Osteocyte (in vitro differentiated cells): ENCODE measurements at regions not wholly inside any gene's neighbourhood (a gene's known extent, or its start where the extent isn't known, plus 50 kb on each side); places are given as distances from the start of the nearest gene placed in this dataset.

Source experiments
- DNase-seq: peaks from one replicate; pipeline ENCODE4 v3.0.0; 2021; ENCODE audit warnings: mixed read lengths; ENCODE audit not compliant: unreplicated experiment; ENCODE audit errors: extremely low spot score
- H3K27ac Mint-ChIP-seq: one replicate; pipeline ENCODE4 v1.8.0; 2021; ENCODE audit warnings: mild to moderate bottlenecking, mixed read lengths; ENCODE audit not compliant: unreplicated experiment
- H3K27me3 Mint-ChIP-seq: one replicate; pipeline ENCODE4 v1.8.0; 2021; ENCODE audit warnings: mixed read lengths; ENCODE audit not compliant: unreplicated experiment
- H3K36me3 Mint-ChIP-seq: one replicate; pipeline ENCODE4 v1.8.0; 2021; ENCODE audit warnings: mixed read lengths; ENCODE audit not compliant: unreplicated experiment
- H3K4me1 Mint-ChIP-seq: one replicate; pipeline ENCODE4 v1.8.0; 2021; ENCODE audit warnings: mixed read lengths; ENCODE audit not compliant: unreplicated experiment
- H3K4me3 Mint-ChIP-seq: one replicate; pipeline ENCODE4 v1.8.0; 2021; ENCODE audit warnings: mild to moderate bottlenecking, moderate library complexity, mixed read lengths; ENCODE audit not compliant: unreplicated experiment
- H3K9me3 Mint-ChIP-seq: one replicate; pipeline ENCODE4 v1.8.0; 2021; ENCODE audit warnings: mixed read lengths; ENCODE audit not compliant: unreplicated experiment
- CTCF ChIP-seq: fragments of 200-600 bp; sonication (generic); IDR thresholded peaks from 2 replicates; pipeline ENCODE4 v1.5.0; 2021; ENCODE audit warnings: antibody characterized with exemption, mild to moderate bottlenecking, moderate library complexity

- no peak for DNase-seq
- H3K4me3 Mint-ChIP-seq, result no peak overlapping the region
- no peak for TF ChIP-seq CTCF
- H3K4me1 Mint-ChIP-seq, result peaks cover 29% of the 10 kb centered on the region
- no peaks in the 10 kb centered on the region for H3K9me3 Mint-ChIP-seq
- no peak overlapping the region for H3K27ac Mint-ChIP-seq
- H3K27me3 Mint-ChIP-seq, result no peaks in the 10 kb centered on the region
- no peaks in the 10 kb centered on the region for H3K36me3 Mint-ChIP-seq
These were observed 832.0 kb downstream of the TLR4 start for GRCh38 chr9:118536153-118536552.

GRCh38 chr9:118538959-118539358 is 830.3 kb downstream of the BRINP1 start:
- H3K36me3 Mint-ChIP-seq, result no peaks in the 10 kb centered on the region
- DNase-seq, result no peak

GRCh38 chr9:118553465-118553864 is 815.8 kb downstream of the BRINP1 start:
- Mint-ChIP-seq H3K4me1 (no peaks in the 10 kb centered on the region), H3K9me3 (peaks cover 6% of the 10 kb centered on the region), H3K4me3 (no peak overlapping the region), H3K27ac (no peak overlapping the region), H3K36me3 (no peaks in the 10 kb centered on the region), H3K27me3 (peaks cover 74% of the 10 kb centered on the region)
- no peak for DNase-seq
- TF ChIP-seq CTCF, result no peak

More at GRCh38 chr9:118538959-118539358, 830.3 kb downstream of the BRINP1 start:
- H3K4me1 Mint-ChIP-seq, result peaks cover 18% of the 10 kb centered on the region
- H3K9me3 Mint-ChIP-seq, result no peaks in the 10 kb centered on the region
- H3K27ac Mint-ChIP-seq, result no peak overlapping the region
- no peak for TF ChIP-seq CTCF
- peaks cover 5% of the 10 kb centered on the region for H3K27me3 Mint-ChIP-seq
- H3K4me3 Mint-ChIP-seq, result no peak overlapping the region

- Mint-ChIP-seq H3K27me3 (peaks cover 74% of the 10 kb centered on the region), H3K9me3 (peaks cover 6% of the 10 kb centered on the region), H3K27ac (no peak overlapping the region), H3K36me3 (no peaks in the 10 kb centered on the region), H3K4me3 (no peak overlapping the region), H3K4me1 (no peaks in the 10 kb centered on the region)
- TF ChIP-seq CTCF, result no peak
- no peak for DNase-seq
These were observed 814.2 kb downstream of the BRINP1 start for GRCh38 chr9:118554987-118555386.

GRCh38 chr9:118558026-118558425 is 811.2 kb downstream of the BRINP1 start:
- Mint-ChIP-seq H3K36me3 (no peaks in the 10 kb centered on the region), H3K9me3 (peaks cover 6% of the 10 kb centered on the region), H3K27me3 (peaks cover 46% of the 10 kb centered on the region), H3K4me3 (no peak overlapping the region), H3K27ac (no peak overlapping the region), H3K4me1 (no peaks in the 10 kb centered on the region)
- no peak for TF ChIP-seq CTCF
- no peak for DNase-seq
